Adrenal gland (tissue), 9 donors: ENCODE measurements at regions not wholly inside any gene's neighbourhood (a gene's known extent, or its start where the extent isn't known, plus 50 kb on each side); places are given as distances from the start of the nearest gene placed in this dataset.

ENCODE experiments used
- DNase-seq, 7 donors: peaks; one replicate each; pipeline ENCODE4 v3.0.0-alpha.2; 2019 to 2020
- H3K27ac ChIP-seq, 5 donors: fragments of 200-600 bp; sonication (generic) in 4 of 5; 1 replicate in 3 of 5; 2 replicates in 2 of 5; pipeline versions ENCODE4 v1.5.1 to v1.8.0; 2016 to 2020; ENCODE audit warnings: mild to moderate bottlenecking in 1 of 5
- H3K27me3 ChIP-seq: fragments of 200-600 bp; 2 replicates; pipeline ENCODE4 v1.8.0; 2021
- H3K36me3 ChIP-seq, 2 donors: fragments of 200-600 bp; replicated peaks in 1 of 2; 1 replicate in 1 of 2; 2 replicates in 1 of 2; pipeline versions ENCODE4 v1.5.1 to v1.8.0; 2018 to 2022
- H3K4me1 ChIP-seq, 2 donors: fragments of 200-600 bp; replicated peaks in 1 of 2; 1 replicate in 1 of 2; 2 replicates in 1 of 2; pipeline versions ENCODE4 v1.5.1 to v1.8.0; 2018 to 2021
- H3K4me3 ChIP-seq, 4 donors: fragments of 200-600 bp; sonication (generic) in 3 of 4; one replicate each; pipeline ENCODE4 v1.5.1; 2016 to 2018
- H3K9me3 ChIP-seq, 3 donors: fragments of 200-600 bp; sonication (generic) in 1 of 3; replicated peaks in 1 of 3; 1 replicate in 2 of 3; 2 replicates in 1 of 3; pipeline versions ENCODE4 v1.5.1 to v1.8.0; 2016 to 2021
- CTCF ChIP-seq, 6 experiments: fragments of 450-650 bp in 4 of 6; fragments of 200-600 bp in 2 of 6; sonication (generic) in 1 of 6; IDR thresholded peaks; 1 replicate in 5 of 6; 2 replicates in 1 of 6; pipeline versions ENCODE4 v1.5.1 to v1.8.0; 2016 to 2021; ENCODE audit warnings: antibody characterized with exemption in 6 of 6, mild to moderate bottlenecking in 2 of 6, moderate library complexity in 1 of 6
- POLR2A ChIP-seq, 2 donors: fragments of 450-650 bp; IDR thresholded peaks; one replicate each; pipeline ENCODE4 v1.6.1; 2017; ENCODE audit warnings: antibody characterized with exemption in 2 of 2, mild to moderate bottlenecking in 2 of 2, moderate library complexity in 1 of 2
- WGBS, 4 donors: extraction: QIAGEN DNeasy Blood & Tissue Kit in 2 of 4; methylation state at CpG; one replicate each; pipeline versions ENCODE4 v1.1.5 to v1.1.7; 2013 to 2017; 5-methylcytosine and 5-hydroxymethylcytosine counted together
- intact Hi-C, 2 donors: fragments of 100-400 bp; cut with DNase I; formaldehyde crosslinking; loops; one replicate each; pipeline versions ENCODE4 v1.14.1 to v1.15.0; 2022 to 2023
- donor health status: healthy with polysubstance abuse.
- donor health status: Bipolar disorder and iron deficiency.
- donor health status: DM: yes; HTN: yes; CAD: no.
- donor health status: DM: no; HTN: no; CAD: no.
- donor health status: DM: no; HTN: no; CAD: no.

- H3K4me3 ChIP-seq = no peak overlapping the region
- DNase-seq = no peak
- TF ChIP-seq POLR2A (IDR thresholded peaks at IDR 0.05) = no peak
- TF ChIP-seq CTCF (IDR thresholded peaks at IDR 0.05) = no peak
- intact Hi-C loops = no loop called here
- WGBS, 4 donors = 80 to 84% (median 84%) methylated on average over 2 of the region's 2 CpGs
- no peaks in the 10 kb centered on the region for H3K27me3 ChIP-seq
- no peaks in the 10 kb centered on the region for H3K9me3 ChIP-seq
- no peaks in the 10 kb centered on the region for H3K36me3 ChIP-seq
- H3K4me1 ChIP-seq = peaks cover 0 to 5% of the 10 kb centered on the region in 2 donors
- H3K27ac ChIP-seq = no peak overlapping the region
These were observed 99.4 kb upstream of the KLF13 start for GRCh38 chr15:31227235-31227634.

DNA sequence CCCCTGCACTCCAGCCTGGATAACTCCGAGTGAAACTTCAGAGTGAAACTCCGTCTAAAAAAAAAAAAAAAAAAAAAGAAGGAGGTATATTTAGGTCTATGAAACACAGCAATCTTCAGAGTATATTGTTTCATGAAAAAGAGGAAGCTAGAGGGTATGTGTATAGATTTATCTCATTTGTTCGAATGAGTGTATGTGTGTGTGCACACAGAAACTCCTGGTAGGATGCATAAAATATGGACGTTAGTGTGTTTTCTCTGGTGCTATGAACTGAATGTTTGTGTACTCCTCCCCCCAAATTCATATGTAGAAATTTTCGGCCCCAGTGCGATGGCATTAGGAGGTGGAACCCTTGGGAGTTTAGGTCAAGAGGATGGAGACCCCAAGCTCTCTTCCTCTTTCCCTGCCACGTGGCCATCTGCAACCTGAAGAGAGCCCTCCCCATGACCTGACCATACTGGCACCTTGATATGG is 98.6 kb upstream of the KLF13 start:
- H3K9me3 ChIP-seq = no peaks in the 10 kb centered on the region
- no peaks in the 10 kb centered on the region for H3K36me3 ChIP-seq
- H3K4me1 ChIP-seq = peaks cover 0 to 5% of the 10 kb centered on the region in 2 donors
- WGBS, 4 donors = 57 to 70% (median 66%) methylated on average over 7 of the region's 7 CpGs
- TF ChIP-seq CTCF (IDR thresholded peaks at IDR 0.05) (no peak), POLR2A (IDR thresholded peaks at IDR 0.05) (no peak)
- intact Hi-C loops = no loop called here
- no peaks in the 10 kb centered on the region for H3K27me3 ChIP-seq
- H3K4me3 ChIP-seq = no peak overlapping the region
- no peak for DNase-seq
- no peak overlapping the region for H3K27ac ChIP-seq

DNA sequence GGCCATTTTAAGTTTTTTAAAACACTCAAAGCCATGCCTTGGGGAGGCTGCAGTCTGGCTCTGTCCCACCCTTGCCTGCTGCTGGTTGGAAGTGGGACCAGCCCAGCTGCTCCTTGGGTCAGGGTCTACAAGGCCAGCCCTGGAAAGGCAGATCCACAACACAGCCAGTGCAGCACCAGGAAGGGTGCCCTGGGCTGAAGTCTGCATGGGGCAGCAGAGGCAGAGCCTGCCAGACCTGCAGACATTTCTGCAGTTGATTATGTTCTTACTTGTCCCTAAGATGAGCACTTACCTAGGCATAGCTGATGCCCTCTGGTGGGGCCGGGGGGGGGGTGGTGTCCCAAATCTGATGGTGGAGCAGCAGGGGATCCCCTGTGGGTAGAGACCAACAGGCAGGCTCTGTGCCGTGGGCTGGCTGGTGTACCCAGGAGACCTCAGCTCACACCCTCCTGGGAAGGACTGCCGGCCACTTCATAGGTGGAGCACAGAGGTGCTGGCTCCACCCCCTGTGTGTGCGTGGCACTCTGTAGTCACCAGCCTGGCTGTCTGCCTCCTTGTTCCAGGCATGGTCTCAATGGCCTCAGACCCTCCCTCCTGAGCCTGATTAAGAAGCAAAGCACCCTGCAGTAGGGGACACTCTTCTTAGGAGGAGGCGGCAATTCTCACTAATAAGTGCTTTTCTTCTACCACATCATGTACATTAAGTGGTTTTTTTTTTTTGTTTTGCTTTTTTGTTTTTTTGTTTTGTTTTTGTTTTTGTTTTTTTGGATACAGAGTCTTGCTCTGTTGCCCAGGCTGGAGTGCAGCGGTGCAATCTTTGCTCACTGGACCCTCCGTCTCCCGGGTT is 97.4 kb upstream of the KLF13 start:
- TF ChIP-seq CTCF (IDR thresholded peaks at IDR 0.05) (no peak), POLR2A (IDR thresholded peaks at IDR 0.05) (no peak)
- intact Hi-C loops = no loop called here
- WGBS, 4 donors = 69 to 82% (median 73%) methylated on average over 5 to 8 of the region's 8 CpGs

GRCh38 chr15:31230630-31231485 is 95.8 kb upstream of the KLF13 start:
- WGBS, 4 donors = 66 to 86% (median 81%) methylated on average over 6 of the region's 6 CpGs
- no peaks in the 10 kb centered on the region for H3K36me3 ChIP-seq
- intact Hi-C loops = loop anchor here in 1 of 2 donors (5.0 kb wide), 1 partner anchor 156 kb away; no protein-coding TSS in a partner anchor
- H3K27ac ChIP-seq = no peak overlapping the region
- no peak for TF ChIP-seq POLR2A (IDR thresholded peaks at IDR 0.05)
- TF ChIP-seq CTCF (IDR thresholded peaks at IDR 0.05) = no peak
- no peaks in the 10 kb centered on the region for H3K9me3 ChIP-seq
- no peaks in the 10 kb centered on the region for H3K27me3 ChIP-seq
- DNase-seq = no peak
- H3K4me1 ChIP-seq = peaks cover 0 to 8% of the 10 kb centered on the region in 2 donors
- H3K4me3 ChIP-seq = no peak overlapping the region

More for the DNA sequence above, 97.4 kb upstream of the KLF13 start:
- no peak overlapping the region for H3K27ac ChIP-seq
- H3K4me1 ChIP-seq = peaks cover 0 to 5% of the 10 kb centered on the region in 2 donors
- no peaks in the 10 kb centered on the region for H3K9me3 ChIP-seq
- no peaks in the 10 kb centered on the region for H3K27me3 ChIP-seq
- no peak for DNase-seq
- no peak overlapping the region for H3K4me3 ChIP-seq
- no peaks in the 10 kb centered on the region for H3K36me3 ChIP-seq
